Spleen (tissue), 11 donors: ENCODE measurements at regions not wholly inside any gene's neighbourhood (a gene's known extent, or its start where the extent isn't known, plus 50 kb on each side); places are given as distances from the start of the nearest gene placed in this dataset.
"Not testable (repeated sequence)": the region's sequence is repeated elsewhere in the genome, so short reads cannot be mapped to it uniquely, and the experiment has no call there.

ENCODE experiments used
- DNase-seq: peaks from one replicate; pipeline ENCODE4 v3.0.0-alpha.2; 2020
- H3K27ac ChIP-seq, 8 donors: fragments of 200-600 bp; sonication (generic) in 7 of 8; 1 replicate in 4 of 8; 2 replicates in 4 of 8; pipeline versions ENCODE4 v1.5.0 to v1.8.0; 2016 to 2021; ENCODE audit warnings: inconsistent platforms in 4 of 8, mild to moderate bottlenecking in 4 of 8, moderate library complexity in 1 of 8
- H3K27me3 ChIP-seq, 7 donors: fragments of 200-600 bp; sonication (generic) in 6 of 7; replicated peaks in 1 of 7; 1 replicate in 4 of 7; 2 replicates in 3 of 7; pipeline versions ENCODE4 v1.5.0 to v1.8.0; 2016 to 2021; ENCODE audit warnings: inconsistent platforms in 3 of 7, mild to moderate bottlenecking in 1 of 7
- H3K36me3 ChIP-seq, 6 donors: fragments of 200-600 bp; sonication (generic) in 5 of 6; 1 replicate in 4 of 6; 2 replicates in 2 of 6; pipeline versions ENCODE4 v1.5.0 to v1.8.0; 2016 to 2021; ENCODE audit warnings: inconsistent platforms in 2 of 6
- H3K4me1 ChIP-seq, 6 donors: fragments of 200-600 bp; sonication (generic) in 5 of 6; 1 replicate in 3 of 6; 2 replicates in 3 of 6; pipeline versions ENCODE4 v1.5.0 to v1.8.0; 2016 to 2021; ENCODE audit warnings: inconsistent platforms in 3 of 6
- H3K4me3 ChIP-seq, 8 donors: fragments of 200-600 bp; sonication (generic) in 7 of 8; 1 replicate in 4 of 8; 2 replicates in 4 of 8; pipeline versions ENCODE4 v1.5.0 to v1.8.0; 2016 to 2021; ENCODE audit warnings: inconsistent platforms in 4 of 8, mild to moderate bottlenecking in 4 of 8, moderate library complexity in 2 of 8
- H3K9me3 ChIP-seq, 8 donors: fragments of 200-600 bp; sonication (generic) in 7 of 8; 1 replicate in 4 of 8; 2 replicates in 4 of 8; pipeline versions ENCODE4 v1.5.0 to v1.8.0; 2016 to 2021; ENCODE audit warnings: inconsistent platforms in 4 of 8
- POLR2A ChIP-seq, 3 donors: fragments of 450-650 bp; IDR thresholded peaks; one replicate each; pipeline ENCODE4 v1.5.1; 2017; ENCODE audit warnings: antibody characterized with exemption in 3 of 3, mild to moderate bottlenecking in 1 of 3
- POLR2AphosphoS5 ChIP-seq, 3 donors: sonication (generic); formaldehyde crosslinking; IDR thresholded peaks; one replicate each; pipeline ENCODE4 v1.5.1; 2017; ENCODE audit warnings: antibody characterized with exemption in 3 of 3
- WGBS, 5 donors: extraction: QIAGEN DNeasy Blood & Tissue Kit in 3 of 5; methylation state at CpG; one replicate each; pipeline versions ENCODE4 v1.1.5 to v1.1.7; 2013 to 2018; 5-methylcytosine and 5-hydroxymethylcytosine counted together
- intact Hi-C: fragments of 100-400 bp; cut with DNase I; formaldehyde crosslinking; loops from one replicate; pipeline ENCODE4 v1.15.0; 2023; ENCODE audit warnings: low total_unique reads
- TF ChIP-seq, protein P1 (sequence below), 11 experiments: fragments of 200-600 bp in 7 of 11; fragments of 450-650 bp in 4 of 11; sonication (generic) in 4 of 11; IDR thresholded peaks in 8 of 11; conservative IDR thresholded peaks in 3 of 11; 1 replicate in 7 of 11; 2 replicates in 4 of 11; pipeline versions ENCODE4 v1.4.0 to v1.8.0; 2016 to 2021; ENCODE audit warnings: antibody characterized with exemption in 11 of 11, inconsistent platforms in 4 of 11, mild to moderate bottlenecking in 1 of 11
- donor health status: healthy with polysubstance abuse.
- donor health status: DM: no; HTN: no; CAD: no; lungs with moderate emphysema.
- donor health status: DM: no; HTN: no; CAD: no.
- donor health status: Bipolar disorder and iron deficiency.
- donor health status: healthy.
- donor health status: DM: no; HTN: no; CAD: no.
- donor health status: DM: yes; HTN: yes; CAD: no.

DNA sequence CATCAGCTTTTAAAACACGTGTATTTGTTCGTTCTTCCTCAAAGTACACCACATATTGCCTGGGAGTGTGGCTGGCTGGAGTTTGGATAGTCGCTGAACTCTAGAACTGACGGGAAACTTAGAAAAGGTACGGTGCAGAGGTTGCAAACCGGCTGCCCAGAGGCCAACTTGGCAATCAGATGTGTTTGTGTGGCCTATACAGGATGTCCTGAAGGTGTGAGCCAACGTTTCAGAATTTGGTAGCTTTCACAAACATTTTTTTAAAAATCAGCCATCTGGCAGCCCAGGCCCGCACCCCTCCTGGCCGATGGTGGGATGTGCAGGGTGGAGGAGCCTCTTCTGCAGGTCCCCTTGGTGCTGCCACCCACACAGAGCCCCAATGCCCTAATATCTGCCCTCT, 73.6 kb upstream of the SLC25A33 start:
- Histone ChIP-seq H3K27me3 (peaks cover 0 to 41% (median 0%) of the 10 kb centered on the region in 7 donors), H3K4me1 (no peaks in the 10 kb centered on the region), H3K36me3 (no peaks in the 10 kb centered on the region), H3K4me3 (no peak overlapping the region), H3K9me3 (no peaks in the 10 kb centered on the region), H3K27ac (no peak overlapping the region)
- TF ChIP-seq POLR2A (IDR thresholded peaks at IDR 0.05) = no peak
- TF ChIP-seq, protein P1, sequence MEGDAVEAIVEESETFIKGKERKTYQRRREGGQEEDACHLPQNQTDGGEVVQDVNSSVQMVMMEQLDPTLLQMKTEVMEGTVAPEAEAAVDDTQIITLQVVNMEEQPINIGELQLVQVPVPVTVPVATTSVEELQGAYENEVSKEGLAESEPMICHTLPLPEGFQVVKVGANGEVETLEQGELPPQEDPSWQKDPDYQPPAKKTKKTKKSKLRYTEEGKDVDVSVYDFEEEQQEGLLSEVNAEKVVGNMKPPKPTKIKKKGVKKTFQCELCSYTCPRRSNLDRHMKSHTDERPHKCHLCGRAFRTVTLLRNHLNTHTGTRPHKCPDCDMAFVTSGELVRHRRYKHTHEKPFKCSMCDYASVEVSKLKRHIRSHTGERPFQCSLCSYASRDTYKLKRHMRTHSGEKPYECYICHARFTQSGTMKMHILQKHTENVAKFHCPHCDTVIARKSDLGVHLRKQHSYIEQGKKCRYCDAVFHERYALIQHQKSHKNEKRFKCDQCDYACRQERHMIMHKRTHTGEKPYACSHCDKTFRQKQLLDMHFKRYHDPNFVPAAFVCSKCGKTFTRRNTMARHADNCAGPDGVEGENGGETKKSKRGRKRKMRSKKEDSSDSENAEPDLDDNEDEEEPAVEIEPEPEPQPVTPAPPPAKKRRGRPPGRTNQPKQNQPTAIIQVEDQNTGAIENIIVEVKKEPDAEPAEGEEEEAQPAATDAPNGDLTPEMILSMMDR (IDR thresholded peaks at IDR 0.05 in 8 of 11, conservative IDR thresholded peaks at IDR 0.05 in 3 of 11) = no peak
- TF ChIP-seq POLR2AphosphoS5 (IDR thresholded peaks at IDR 0.05) = no peak
- 52 to 71% (median 55%) methylated on average over 8 to 9 of the region's 9 CpGs for WGBS, 5 donors
- DNase-seq = no peak
- intact Hi-C loops = no loop called here

DNA sequence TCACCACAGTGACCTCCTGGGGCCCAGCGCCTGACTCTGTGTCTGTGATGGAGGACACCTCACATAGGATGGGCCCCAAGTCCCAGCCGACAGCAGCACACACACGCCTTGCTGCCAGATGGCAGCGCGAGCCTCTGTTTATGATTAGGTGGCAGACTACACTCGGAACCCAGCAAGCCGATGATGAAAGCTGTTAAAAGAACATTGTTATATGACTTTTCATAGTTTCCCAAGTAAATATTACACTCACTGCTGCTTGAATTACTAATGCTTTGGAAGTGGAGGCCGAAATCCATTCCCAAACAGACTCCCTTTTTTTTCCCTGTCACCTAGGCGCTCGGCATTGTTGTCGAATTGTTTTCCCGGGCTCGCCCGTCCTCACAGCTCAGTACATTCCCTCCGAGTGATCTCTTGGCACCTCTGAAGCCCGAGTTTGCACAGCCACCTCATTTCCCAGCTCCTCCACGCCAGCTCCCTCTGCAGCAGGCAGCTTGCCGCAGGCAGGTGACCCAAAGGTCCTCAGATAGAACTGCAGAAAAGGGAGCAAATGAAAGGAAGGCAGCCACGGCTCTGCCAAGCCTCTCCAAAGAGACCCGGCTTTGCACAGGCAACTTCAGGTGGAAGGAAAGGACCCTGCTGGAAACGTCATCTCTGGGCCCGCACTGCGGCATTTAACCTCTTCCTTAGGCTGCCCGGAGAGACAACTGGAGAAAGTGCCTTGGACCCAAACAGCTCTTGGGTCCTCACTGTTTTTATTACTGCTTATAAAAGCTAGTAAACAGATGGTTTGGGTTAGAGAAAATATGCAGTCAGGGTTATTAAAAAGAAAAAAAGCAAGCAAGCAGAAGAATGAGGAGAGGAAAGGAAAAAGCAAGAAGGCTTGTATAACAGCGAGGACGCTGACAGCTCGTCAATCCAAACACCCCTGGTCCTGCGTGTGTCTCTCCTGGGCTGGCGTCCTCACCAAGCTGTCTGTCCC, 72.2 kb upstream of the SLC25A33 start:
- H3K27me3 ChIP-seq = peaks cover 0 to 52% (median 0%) of the 10 kb centered on the region in 7 donors
- H3K36me3 ChIP-seq = no peaks in the 10 kb centered on the region
- TF ChIP-seq POLR2A (IDR thresholded peaks at IDR 0.05) = no peak
- no peak for TF ChIP-seq POLR2AphosphoS5 (IDR thresholded peaks at IDR 0.05)
- TF ChIP-seq, protein P1 (IDR thresholded peaks at IDR 0.05 in 8 of 11, conservative IDR thresholded peaks at IDR 0.05 in 3 of 11) = no peak
- no peaks in the 10 kb centered on the region for H3K4me1 ChIP-seq
- intact Hi-C loops = no loop called here
- WGBS, 5 donors = 75 to 86% (median 82%) methylated on average over 29 of the region's 29 CpGs
- H3K4me3 ChIP-seq = no peak overlapping the region
- H3K9me3 ChIP-seq = no peaks in the 10 kb centered on the region
- no peak overlapping the region for H3K27ac ChIP-seq
- no peak for DNase-seq

DNA sequence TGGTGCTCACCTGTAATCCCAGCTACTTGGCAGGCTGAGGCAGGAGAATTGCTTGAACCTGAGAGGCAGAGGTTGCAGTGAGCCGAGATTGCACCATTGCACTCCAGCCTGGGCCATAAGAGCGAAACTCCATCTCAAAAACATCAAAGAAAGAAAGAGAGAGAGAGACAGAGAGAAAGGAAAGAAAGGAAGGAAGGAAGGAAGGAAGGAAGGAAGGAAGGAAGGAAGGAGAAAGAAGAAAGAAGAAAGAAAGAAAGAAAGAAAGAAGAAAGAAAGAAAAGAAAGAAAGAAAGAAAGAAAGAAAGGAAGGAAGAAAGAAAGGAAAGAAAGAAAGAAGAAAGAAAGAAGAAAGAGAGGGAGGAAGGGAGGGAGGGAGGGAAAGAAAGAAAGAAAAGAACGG, 69.4 kb upstream of the SLC25A33 start:
- H3K9me3 ChIP-seq, H3K27ac ChIP-seq, intact Hi-C loops, H3K4me1 ChIP-seq, H3K4me3 ChIP-seq, H3K36me3 ChIP-seq, DNase-seq: not testable (repeated sequence)
- WGBS, 5 donors = 84 to 96% (median 87%) methylated on average over 3 of the region's 3 CpGs
- peaks cover 0 to 60% (median 0%) of the 10 kb centered on the region in 7 donors for H3K27me3 ChIP-seq

DNA sequence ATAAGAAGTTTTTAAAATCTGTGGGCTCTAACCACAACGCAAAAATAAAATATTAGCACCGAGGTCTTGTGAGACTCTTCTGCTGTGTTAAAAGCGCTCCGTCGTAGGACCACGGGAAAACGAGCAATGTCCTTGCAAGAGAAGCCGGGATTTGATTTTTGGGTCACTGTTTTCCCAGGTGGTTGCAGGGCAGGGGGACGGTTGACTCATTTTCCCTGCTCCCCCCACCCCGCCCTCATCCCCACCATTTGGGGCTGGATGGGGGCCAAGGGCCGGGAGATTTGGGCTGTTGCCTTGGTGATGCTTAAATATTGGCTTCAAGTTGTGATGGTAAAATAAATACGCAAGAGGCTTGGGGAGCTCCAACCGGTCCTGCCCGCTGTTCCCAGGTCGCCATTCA, 67.6 kb upstream of the SLC25A33 start:
- 77 to 84% (median 82%) methylated on average over 15 of the region's 15 CpGs for WGBS, 5 donors
- intact Hi-C loops = no loop called here
- peaks cover 0 to 61% (median 0%) of the 10 kb centered on the region in 7 donors for H3K27me3 ChIP-seq
- H3K27ac ChIP-seq = no peak overlapping the region
- DNase-seq = no peak
- H3K4me3 ChIP-seq = no peak overlapping the region
- TF ChIP-seq POLR2AphosphoS5 (IDR thresholded peaks at IDR 0.05) (no peak), POLR2A (IDR thresholded peaks at IDR 0.05) (no peak)
- TF ChIP-seq, protein P1 (IDR thresholded peaks at IDR 0.05 in 8 of 11, conservative IDR thresholded peaks at IDR 0.05 in 3 of 11) = no peak
- H3K9me3 ChIP-seq = no peaks in the 10 kb centered on the region
- H3K36me3 ChIP-seq = no peaks in the 10 kb centered on the region
- H3K4me1 ChIP-seq = no peaks in the 10 kb centered on the region
